Stimulated activated CD4-positive, alpha-beta T cell treated with anti-CD3 and anti-CD28 coated beads, Interleukin-1b, Interleukin-23, amount 100 ng/mL, for 1 hour (primary cell): ENCODE measurements at regions not wholly inside any gene's neighbourhood (a gene's known extent, or its start where the extent isn't known, plus 50 kb on each side); places are given as distances from the start of the nearest gene placed in this dataset.
"Not testable (repeated sequence)": the region's sequence is repeated elsewhere in the genome, so short reads cannot be mapped to it uniquely, and the experiment has no call there.

ENCODE experiments used
- DNase-seq, 2 donors: peaks; one replicate each; pipeline ENCODE4 v3.0.0-alpha.2; 2020; ENCODE audit warnings: low read depth in 2 of 2

DNA sequence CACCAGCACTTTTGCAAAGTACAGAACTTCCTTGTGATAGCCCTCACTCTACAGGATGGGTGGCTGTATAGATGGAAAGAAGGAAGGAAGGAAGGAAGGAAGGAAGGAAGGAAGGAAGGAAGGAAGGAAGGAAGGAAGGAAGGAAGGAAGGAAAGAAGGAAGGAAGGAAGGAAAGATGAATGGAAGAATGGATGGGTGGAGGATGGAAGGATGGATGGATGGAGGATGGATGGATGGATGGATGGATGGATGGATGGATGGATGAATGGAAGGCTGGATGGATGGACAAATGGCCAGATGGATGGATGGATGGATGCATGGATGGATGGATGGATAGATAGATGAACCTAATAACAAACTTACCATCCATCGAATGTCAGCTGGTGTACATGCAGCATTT, 256.9 kb downstream of the ANKRD60 start:
- not testable (repeated sequence) for DNase-seq

- no peak for DNase-seq
Observed at GRCh38 chr20:57970856-57971255, 257.6 kb downstream of the ANKRD60 start.

- no peak for DNase-seq
Observed at GRCh38 chr20:57970116-57970515, 258.3 kb downstream of the ANKRD60 start.

- no peak for DNase-seq
Observed at GRCh38 chr20:57968120-57968519, 258.3 kb upstream of the PMEPA1 start.

DNA sequence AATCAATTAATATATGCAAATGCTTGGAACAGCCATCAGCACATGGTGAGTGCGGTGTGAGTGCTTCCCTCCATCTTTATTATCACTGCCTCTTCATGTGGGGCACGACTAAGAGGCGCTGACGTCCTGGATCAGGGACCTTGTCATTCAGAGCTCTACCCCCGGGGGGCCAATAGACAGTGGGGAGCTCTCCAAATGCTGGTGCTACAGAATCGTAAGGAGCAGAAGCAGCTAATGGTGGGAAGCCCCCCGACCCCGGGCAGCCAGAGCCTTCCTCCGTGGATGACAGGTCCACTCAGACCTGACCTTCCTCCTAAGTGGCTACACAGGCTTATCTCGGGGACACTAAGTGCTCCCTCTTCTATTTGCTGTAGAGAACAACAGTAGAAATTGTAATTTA, 257.5 kb upstream of the PMEPA1 start:
- no peak for DNase-seq

DNA sequence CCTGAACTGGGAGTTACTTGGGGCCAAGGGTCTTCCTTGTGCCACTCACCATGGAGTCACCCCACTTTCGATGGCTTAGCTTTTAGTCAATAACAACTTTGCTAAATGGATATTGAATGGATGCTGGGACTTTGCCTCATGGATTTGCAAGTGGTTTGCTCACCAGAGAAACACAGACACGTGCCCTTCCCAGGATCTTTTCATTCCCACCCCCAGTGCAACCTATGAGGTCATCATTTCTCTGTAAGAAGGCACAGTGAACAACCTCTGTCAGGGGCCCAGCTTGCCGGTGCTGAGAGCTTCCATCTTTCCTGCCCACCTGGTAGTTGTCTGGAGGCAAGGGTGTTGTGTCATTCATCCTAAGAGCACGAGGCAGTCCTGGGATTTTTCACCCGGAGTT, 256.8 kb upstream of the PMEPA1 start:
- DNase-seq, result no peak

- DNase-seq, result no peak
Observed at GRCh38 chr20:57965441-57965840, 255.6 kb upstream of the PMEPA1 start.

- no peak for DNase-seq
Observed at GRCh38 chr20:57964011-57964862, 254.4 kb upstream of the PMEPA1 start.

DNA sequence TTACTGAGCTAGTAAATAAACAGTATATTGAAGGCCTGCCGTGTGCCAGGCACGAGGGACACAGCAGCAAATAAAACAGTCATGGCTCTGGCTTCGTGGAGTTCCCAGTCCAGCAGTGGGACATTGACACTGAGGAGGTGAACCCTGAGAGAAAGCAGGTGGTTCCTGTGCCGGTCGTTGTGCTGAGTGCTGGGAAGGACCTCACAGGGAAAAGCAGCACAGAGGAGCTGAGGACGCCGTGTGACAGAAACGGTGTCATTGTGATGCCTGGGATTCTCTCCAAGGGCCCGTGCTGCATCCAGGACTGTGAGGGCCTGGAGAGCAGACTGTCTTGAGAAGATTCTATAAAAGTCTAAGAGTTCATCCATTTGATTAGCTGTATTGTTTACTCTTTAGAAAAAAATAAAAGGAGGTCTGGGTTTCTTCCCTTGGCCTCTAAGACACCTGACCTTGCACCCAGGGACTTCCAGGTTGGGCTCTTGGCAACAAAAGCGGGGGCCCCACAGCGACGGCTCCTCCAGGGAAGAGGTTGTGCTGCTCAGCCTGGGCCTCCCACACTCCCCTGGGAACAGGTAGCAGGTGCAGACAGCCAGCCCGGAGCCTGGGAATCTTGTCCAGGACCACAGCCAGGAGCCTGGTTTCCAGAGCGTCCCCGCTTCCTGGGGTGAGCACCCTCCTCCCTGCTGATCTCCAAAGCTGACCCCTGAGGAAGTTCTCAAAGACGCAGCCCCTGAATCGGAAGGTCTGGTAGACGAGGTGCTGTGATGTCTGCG, 251.2 kb upstream of the PMEPA1 start:
- DNase-seq, result no peak

- DNase-seq, result no peak
Observed at GRCh38 chr20:57959589-57959988, 249.8 kb upstream of the PMEPA1 start.

DNA sequence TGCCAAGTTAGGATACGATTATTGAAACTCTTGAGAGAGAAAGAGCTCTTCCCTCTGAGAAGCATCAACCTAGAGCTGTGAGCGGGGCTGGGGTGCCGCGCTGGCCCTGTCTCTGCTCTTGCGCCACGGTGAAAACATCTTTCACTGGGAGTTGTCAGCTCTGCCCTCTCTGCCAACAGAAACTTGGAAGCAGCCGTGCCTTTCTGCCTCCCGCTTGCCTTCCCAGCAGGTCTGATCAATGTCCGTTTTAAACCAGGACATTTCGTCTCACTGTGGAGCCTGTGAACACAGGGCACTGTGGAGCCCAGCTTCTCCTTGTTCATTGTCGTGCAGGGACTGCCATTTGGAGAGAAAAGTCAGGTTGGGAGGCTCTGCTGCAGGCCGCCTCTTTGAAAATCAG, 249.2 kb upstream of the PMEPA1 start:
- DNase-seq, result no peak

GRCh38 chr20:57958050-57958420, 248.2 kb upstream of the PMEPA1 start:
- DNase-seq, result no peak

- DNase-seq, result no peak
Observed at GRCh38 chr20:57957411-57958049, 247.7 kb upstream of the PMEPA1 start.

DNA sequence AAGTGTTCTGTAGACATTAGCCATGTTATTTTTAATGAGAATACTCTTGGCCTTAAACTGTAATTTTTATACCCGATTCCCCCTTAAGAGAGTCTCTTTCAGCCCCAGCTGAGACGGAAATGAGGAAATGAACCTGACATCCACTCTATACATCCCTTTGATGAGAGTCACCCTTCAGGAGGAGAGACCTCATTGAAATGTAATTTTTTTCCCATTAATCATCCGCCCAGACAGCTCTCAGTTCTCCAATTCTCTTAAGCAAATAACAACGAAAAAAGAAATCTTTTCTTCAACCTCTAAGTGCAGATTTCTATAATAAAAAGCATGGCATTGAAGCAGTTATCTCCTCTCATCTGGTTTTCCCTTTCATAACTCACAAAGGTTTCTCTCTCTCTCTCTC, 243.8 kb upstream of the PMEPA1 start:
- DNase-seq, result no peak

DNA sequence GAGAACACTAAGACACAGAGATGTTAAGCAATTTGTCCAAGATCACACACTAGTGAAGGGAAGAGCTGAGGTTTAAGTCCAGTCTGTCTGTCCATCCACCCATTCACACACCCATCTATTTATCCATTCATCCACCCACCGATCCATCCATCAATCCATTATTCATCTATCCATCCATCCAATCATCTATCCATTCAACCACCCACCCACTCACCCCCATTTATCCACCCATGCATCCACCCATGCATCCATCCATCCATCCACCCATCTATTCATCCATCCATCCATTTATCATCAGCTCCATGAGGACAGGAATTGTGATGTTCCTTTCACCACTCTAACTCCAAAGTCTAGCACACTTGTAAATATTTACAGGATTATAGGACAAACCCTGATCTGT, 242.3 kb upstream of the PMEPA1 start:
- DNase-seq, result no peak

DNA sequence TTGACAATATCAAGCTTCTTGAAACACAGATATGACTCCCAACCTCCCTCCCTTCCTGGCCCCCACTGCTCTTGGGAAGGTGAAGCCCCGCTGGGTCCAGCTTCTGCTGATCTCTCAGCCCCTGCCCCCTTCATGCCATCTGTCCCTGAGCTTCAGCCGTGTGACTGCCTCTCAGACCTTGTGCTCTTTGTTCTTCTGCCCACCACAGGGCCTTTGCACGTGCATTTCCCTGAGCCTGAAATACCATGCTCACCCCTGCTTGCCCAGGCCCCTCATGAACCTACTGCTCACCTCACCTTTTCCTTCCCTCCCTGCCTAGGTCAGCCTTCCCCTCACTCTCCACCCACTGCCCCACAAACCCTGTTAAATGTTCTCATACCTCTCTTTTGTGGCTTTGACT, 241.7 kb upstream of the PMEPA1 start:
- DNase-seq, result no peak

GRCh38 chr20:57950764-57951485, 241.1 kb upstream of the PMEPA1 start:
- no peak for DNase-seq

GRCh38 chr20:57948180-57948955, 238.6 kb upstream of the PMEPA1 start:
- DNase-seq, result no peak

- DNase-seq, result no peak
Observed at GRCh38 chr20:57947421-57948179, 237.8 kb upstream of the PMEPA1 start.

- no peak for DNase-seq
Observed at GRCh38 chr20:57946559-57947315, 236.9 kb upstream of the PMEPA1 start.
